Tibial nerve (tissue), 4 donors: ENCODE measurements at regions not wholly inside any gene's neighbourhood (a gene's known extent, or its start where the extent isn't known, plus 50 kb on each side); places are given as distances from the start of the nearest gene placed in this dataset.

ENCODE experiments used
- DNase-seq, 2 donors: peaks; one replicate each; pipeline ENCODE4 v3.0.0-alpha.2; 2019; ENCODE audit warnings: low spot score in 2 of 2
- H3K27ac ChIP-seq, 4 donors: fragments of 200-600 bp; sonication (generic) in 3 of 4; one replicate each; pipeline ENCODE4 v1.5.1; 2017 to 2019; ENCODE audit warnings: mild to moderate bottlenecking in 1 of 4
- H3K27me3 ChIP-seq, 2 donors: fragments of 200-600 bp; sonication (generic) in 1 of 2; one replicate each; pipeline versions ENCODE4 v1.5.1 to v1.6.0; 2017 to 2019
- H3K36me3 ChIP-seq, 3 donors: fragments of 200-600 bp; sonication (generic); one replicate each; pipeline ENCODE4 v1.5.1; 2018 to 2019
- H3K4me1 ChIP-seq, 4 donors: fragments of 200-600 bp; sonication (generic) in 3 of 4; one replicate each; pipeline ENCODE4 v1.5.1; 2017 to 2019
- H3K4me3 ChIP-seq, 4 donors: fragments of 200-600 bp; sonication (generic) in 3 of 4; one replicate each; pipeline ENCODE4 v1.5.1; 2017 to 2019; ENCODE audit warnings: mild to moderate bottlenecking in 1 of 4, moderate library complexity in 1 of 4
- H3K9me3 ChIP-seq, 4 donors: fragments of 200-600 bp; sonication (generic) in 3 of 4; one replicate each; pipeline ENCODE4 v1.5.1; 2017 to 2019
- EP300 ChIP-seq, 2 donors: sonication (generic); formaldehyde crosslinking; IDR thresholded peaks; one replicate each; pipeline ENCODE4 v1.6.1; 2017; ENCODE audit warnings: antibody characterized with exemption in 2 of 2, mild to moderate bottlenecking in 1 of 2
- POLR2A ChIP-seq, 2 donors: fragments of 450-650 bp; IDR thresholded peaks; one replicate each; pipeline ENCODE4 v1.6.1; 2017; ENCODE audit warnings: antibody characterized with exemption in 2 of 2, mild to moderate bottlenecking in 2 of 2, moderate library complexity in 2 of 2
- WGBS, 2 donors: methylation state at CpG; one replicate each; pipeline ENCODE4 v1.1.5; 2018; 5-methylcytosine and 5-hydroxymethylcytosine counted together
- TF ChIP-seq, protein P1 (sequence below), 5 experiments: fragments of 200-600 bp in 3 of 5; fragments of 450-650 bp in 2 of 5; sonication (generic) in 3 of 5; IDR thresholded peaks; one replicate each; pipeline ENCODE4 v1.5.1; 2016 to 2019; ENCODE audit warnings: antibody characterized with exemption in 5 of 5, mild to moderate bottlenecking in 3 of 5, moderate library complexity in 2 of 5

DNA sequence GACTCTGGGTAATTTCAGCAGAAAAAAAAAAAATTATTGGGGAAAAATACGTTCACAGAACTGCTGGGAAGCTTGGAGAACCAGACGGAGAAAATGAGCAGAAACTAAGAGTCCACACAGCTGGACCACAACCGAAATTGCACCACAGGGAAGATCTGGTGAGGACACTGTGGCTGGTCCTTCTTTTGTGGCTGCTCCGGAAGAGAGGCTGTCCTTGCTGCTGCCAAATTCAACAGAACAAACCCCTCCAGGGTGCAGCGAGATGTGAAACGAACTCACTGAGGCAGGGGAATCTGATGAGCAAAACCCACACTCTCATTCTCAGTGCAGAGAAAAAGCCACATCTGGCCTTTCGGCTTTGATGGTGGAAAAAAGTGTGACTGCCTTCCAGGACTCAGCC lies 200.0 kb downstream of the ACTL7B start:
- Histone ChIP-seq H3K27ac (no peak overlapping the region), H3K9me3 (peaks cover 0 to 27% (median 4%) of the 10 kb centered on the region in 4 donors), H3K4me1 (no peaks in the 10 kb centered on the region), H3K27me3 (no peaks in the 10 kb centered on the region), H3K36me3 (no peaks in the 10 kb centered on the region), H3K4me3 (no peak overlapping the region)
- DNase-seq, result no peak
- TF ChIP-seq POLR2A (IDR thresholded peaks at IDR 0.05) (no peak), EP300 (IDR thresholded peaks at IDR 0.05) (no peak)
- TF ChIP-seq, protein P1, sequence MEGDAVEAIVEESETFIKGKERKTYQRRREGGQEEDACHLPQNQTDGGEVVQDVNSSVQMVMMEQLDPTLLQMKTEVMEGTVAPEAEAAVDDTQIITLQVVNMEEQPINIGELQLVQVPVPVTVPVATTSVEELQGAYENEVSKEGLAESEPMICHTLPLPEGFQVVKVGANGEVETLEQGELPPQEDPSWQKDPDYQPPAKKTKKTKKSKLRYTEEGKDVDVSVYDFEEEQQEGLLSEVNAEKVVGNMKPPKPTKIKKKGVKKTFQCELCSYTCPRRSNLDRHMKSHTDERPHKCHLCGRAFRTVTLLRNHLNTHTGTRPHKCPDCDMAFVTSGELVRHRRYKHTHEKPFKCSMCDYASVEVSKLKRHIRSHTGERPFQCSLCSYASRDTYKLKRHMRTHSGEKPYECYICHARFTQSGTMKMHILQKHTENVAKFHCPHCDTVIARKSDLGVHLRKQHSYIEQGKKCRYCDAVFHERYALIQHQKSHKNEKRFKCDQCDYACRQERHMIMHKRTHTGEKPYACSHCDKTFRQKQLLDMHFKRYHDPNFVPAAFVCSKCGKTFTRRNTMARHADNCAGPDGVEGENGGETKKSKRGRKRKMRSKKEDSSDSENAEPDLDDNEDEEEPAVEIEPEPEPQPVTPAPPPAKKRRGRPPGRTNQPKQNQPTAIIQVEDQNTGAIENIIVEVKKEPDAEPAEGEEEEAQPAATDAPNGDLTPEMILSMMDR (IDR thresholded peaks at IDR 0.05), result no peak
- WGBS, 2 donors, result 72 to 81% methylated on average over 7 of the region's 7 CpGs

DNA sequence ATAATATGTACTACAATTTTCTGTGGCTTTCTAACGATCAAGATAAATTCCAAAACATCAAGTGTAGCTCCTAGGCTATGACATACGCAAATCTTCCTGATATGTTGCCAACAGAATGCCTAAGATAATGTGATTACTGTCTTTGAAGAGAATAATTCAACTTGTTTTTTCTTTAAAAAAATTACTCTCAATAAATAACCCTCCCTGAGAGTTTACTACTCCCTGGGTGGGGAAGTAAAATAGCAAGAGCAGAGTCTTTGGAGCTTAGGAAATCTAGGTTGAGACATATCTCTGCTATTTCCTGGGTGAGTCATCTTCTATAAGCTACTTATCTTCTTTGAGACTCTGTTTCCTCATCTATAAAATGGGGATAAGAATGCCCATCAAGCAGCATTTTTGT lies 201.2 kb downstream of the ACTL7B start:
- TF ChIP-seq, protein P1 (IDR thresholded peaks at IDR 0.05), result no peak
- TF ChIP-seq EP300 (IDR thresholded peaks at IDR 0.05) (no peak), POLR2A (IDR thresholded peaks at IDR 0.05) (no peak)
- H3K27me3 ChIP-seq, result no peaks in the 10 kb centered on the region
- no peak overlapping the region for H3K27ac ChIP-seq
- DNase-seq, result no peak
- no peaks in the 10 kb centered on the region for H3K4me1 ChIP-seq
- no peak overlapping the region for H3K4me3 ChIP-seq
- WGBS, 2 donors, result 54 to 60% methylated on average over 2 of the region's 2 CpGs
- peaks cover 0 to 15% (median 3%) of the 10 kb centered on the region in 4 donors for H3K9me3 ChIP-seq
- no peaks in the 10 kb centered on the region for H3K36me3 ChIP-seq

DNA sequence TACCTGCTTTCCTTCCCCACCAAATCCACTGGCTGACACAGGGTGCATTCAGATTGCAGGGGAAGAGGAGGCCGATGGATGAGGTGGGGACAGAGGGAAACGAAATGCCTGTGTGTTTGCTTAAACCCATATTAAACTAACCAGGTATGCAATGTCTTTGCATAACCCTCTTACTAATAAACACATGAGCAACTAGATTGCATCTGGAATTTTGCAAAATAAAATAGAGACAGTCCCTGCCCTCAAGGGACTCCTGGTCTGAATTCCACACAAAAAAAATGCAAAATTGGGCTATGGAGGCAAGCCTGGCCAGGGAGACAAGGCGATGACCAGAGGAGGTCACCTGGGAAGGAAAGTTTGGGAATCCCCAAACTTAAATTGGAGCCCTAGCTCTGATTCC lies 202.9 kb downstream of the ACTL7B start:
- TF ChIP-seq, protein P1 (IDR thresholded peaks at IDR 0.05), result no peak
- TF ChIP-seq POLR2A (IDR thresholded peaks at IDR 0.05) (no peak), EP300 (IDR thresholded peaks at IDR 0.05) (no peak)
- no peaks in the 10 kb centered on the region for H3K9me3 ChIP-seq
- WGBS, 2 donors, result 85 to 92% methylated on average over 3 of the region's 3 CpGs

DNA sequence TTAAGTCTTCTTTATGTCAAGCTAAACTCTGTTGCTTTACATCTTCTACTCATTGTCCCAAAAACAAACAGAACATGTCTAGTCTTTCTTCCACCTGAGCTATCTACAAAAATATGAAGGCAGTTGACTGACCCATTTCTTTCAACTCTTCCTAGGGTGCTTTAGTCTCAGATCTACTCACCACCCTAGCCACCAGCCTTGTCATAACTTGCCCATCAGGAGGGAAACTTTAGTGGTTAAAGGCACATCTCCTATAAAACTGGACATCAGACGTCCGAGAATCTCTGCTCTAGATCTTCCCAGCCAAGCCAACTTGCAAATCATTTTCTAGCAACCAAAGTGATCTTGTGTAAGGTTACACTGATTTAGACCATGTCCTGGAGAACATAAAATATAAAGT lies 205.0 kb downstream of the ACTL7B start:
- Histone ChIP-seq H3K9me3 (no peaks in the 10 kb centered on the region), H3K27me3 (no peaks in the 10 kb centered on the region), H3K36me3 (no peaks in the 10 kb centered on the region), H3K4me1 (no peaks in the 10 kb centered on the region), H3K27ac (no peak overlapping the region), H3K4me3 (no peak overlapping the region)
- 36 to 39% methylated on average over 2 of the region's 2 CpGs for WGBS, 2 donors
- no peak for DNase-seq
- TF ChIP-seq, protein P1 (IDR thresholded peaks at IDR 0.05), result no peak
- no peak for TF ChIP-seq EP300 (IDR thresholded peaks at IDR 0.05)
- TF ChIP-seq POLR2A (IDR thresholded peaks at IDR 0.05), result no peak

More for the DNA sequence above, 202.9 kb downstream of the ACTL7B start:
- H3K4me3 ChIP-seq, result no peak overlapping the region
- H3K27me3 ChIP-seq, result no peaks in the 10 kb centered on the region
- no peaks in the 10 kb centered on the region for H3K36me3 ChIP-seq
- H3K4me1 ChIP-seq, result no peaks in the 10 kb centered on the region
- no peak overlapping the region for H3K27ac ChIP-seq
- no peak for DNase-seq

DNA sequence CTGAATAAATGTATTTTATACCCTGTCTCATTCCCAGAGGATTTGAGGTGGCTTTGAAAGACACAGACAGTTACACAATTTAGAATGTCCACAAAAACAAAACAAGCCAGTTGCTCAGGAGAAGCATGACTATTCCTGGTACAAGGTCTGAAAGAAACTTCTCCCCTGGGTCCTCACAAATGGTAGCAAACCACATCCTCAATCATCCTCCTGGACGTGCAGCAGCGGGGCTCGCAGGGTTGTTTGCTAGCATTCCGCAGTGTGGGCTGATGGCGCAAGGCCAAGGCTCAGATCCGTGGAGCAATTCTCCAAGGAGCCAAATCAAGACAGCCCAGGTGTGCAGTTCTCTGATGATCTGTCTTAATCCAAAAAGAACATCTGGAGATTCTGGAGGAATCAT lies 210.3 kb downstream of the ACTL7B start:
- no peaks in the 10 kb centered on the region for H3K36me3 ChIP-seq
- no peaks in the 10 kb centered on the region for H3K27me3 ChIP-seq
- TF ChIP-seq, protein P1 (IDR thresholded peaks at IDR 0.05), result no peak
- no peak for TF ChIP-seq POLR2A (IDR thresholded peaks at IDR 0.05)
- no peak for TF ChIP-seq EP300 (IDR thresholded peaks at IDR 0.05)
- no peak overlapping the region for H3K4me3 ChIP-seq
- H3K27ac ChIP-seq, result no peak overlapping the region
- peaks cover 0 to 3% (median 0%) of the 10 kb centered on the region in 4 donors for H3K4me1 ChIP-seq
- DNase-seq, result peak in 1 of 2 donors; percentile 9
- H3K9me3 ChIP-seq, result no peaks in the 10 kb centered on the region
- 37 to 40% methylated on average over 6 of the region's 6 CpGs for WGBS, 2 donors
